Activated CD8-positive, alpha-beta T cell treated with anti-CD3 and anti-CD28 coated beads for 36 hours (primary cell): ENCODE measurements at regions not wholly inside any gene's neighbourhood (a gene's known extent, or its start where the extent isn't known, plus 50 kb on each side); places are given as distances from the start of the nearest gene placed in this dataset.

ENCODE experiments used
- ATAC-seq: fragments of 200-7000 bp; cut with Tn5 transposase; one replicate; pipeline ENCODE4 v1.10.0; 2021; ENCODE audit warnings: mild to moderate bottlenecking, moderate library complexity
- CTCF ChIA-PET: fragments of 350-600 bp; sonication (Branson Sonifier 250); formaldehyde crosslinking; loops from one replicate; lab custom pipeline; 2021; ENCODE audit warnings: antibody characterized with exemption; lab: Charles Lee
- POLR2A ChIA-PET: fragments of 350-600 bp; sonication (Branson Sonifier 250); formaldehyde crosslinking; loops from one replicate; lab custom pipeline; 2021; ENCODE audit warnings: antibody characterized with exemption; lab: Charles Lee
- DNase-seq: peaks from one replicate; pipeline ENCODE4 v3.0.0-alpha.2; 2020
- H3K27ac Mint-ChIP-seq: one replicate; pipeline ENCODE4 v1.8.0; 2021; ENCODE audit warnings: mild to moderate bottlenecking, mixed read lengths
- H3K27me3 Mint-ChIP-seq: one replicate; pipeline ENCODE4 v1.8.0; 2021; ENCODE audit warnings: mixed read lengths
- H3K36me3 Mint-ChIP-seq: one replicate; pipeline ENCODE4 v1.8.0; 2021; ENCODE audit warnings: low read depth, mixed read lengths
- H3K4me1 Mint-ChIP-seq: one replicate; pipeline ENCODE4 v1.8.0; 2021; ENCODE audit warnings: low read depth, mixed read lengths
- H3K4me3 Mint-ChIP-seq: one replicate; pipeline ENCODE4 v1.8.0; 2021; ENCODE audit warnings: mild to moderate bottlenecking, moderate library complexity, mixed read lengths
- H3K9me3 Mint-ChIP-seq: one replicate; pipeline ENCODE4 v1.8.0; 2021; ENCODE audit warnings: mixed read lengths
- CTCF ChIP-seq: fragments of 200-600 bp; IDR thresholded peaks from one replicate; pipeline ENCODE4 v1.8.0; 2022; ENCODE audit warnings: antibody characterized with exemption, mild to moderate bottlenecking
- intact Hi-C: fragments of 100-400 bp; cut with micrococcal nuclease; formaldehyde crosslinking; loops from one replicate; pipeline ENCODE4 v1.10.0; 2022

DNA sequence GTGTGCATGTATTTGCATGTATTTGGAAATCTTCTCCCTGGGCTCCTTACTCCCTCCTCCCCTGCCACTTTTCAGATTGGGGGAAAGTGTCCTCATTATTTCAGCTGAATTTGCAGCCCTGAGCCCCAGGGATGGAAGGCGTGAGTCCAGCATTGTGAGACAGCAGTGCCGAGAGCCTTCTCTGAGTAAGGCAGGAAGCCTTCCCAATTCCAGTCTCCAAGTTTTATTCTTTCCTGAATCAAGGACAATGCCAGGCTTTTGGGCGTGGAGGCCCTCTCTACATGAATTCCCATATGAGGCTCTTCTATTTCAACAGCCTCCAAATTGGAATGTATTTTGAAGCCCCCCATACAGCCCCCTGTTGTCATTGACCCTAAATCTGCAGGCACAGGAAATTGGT, 163.5 kb downstream of the ACKR3 start:
- no peaks in the 10 kb centered on the region for H3K4me1 Mint-ChIP-seq
- H3K36me3 Mint-ChIP-seq: no peaks in the 10 kb centered on the region
- ATAC-seq: no peak
- H3K27ac Mint-ChIP-seq: no peak overlapping the region
- CTCF ChIA-PET: no interaction called here
- POLR2A ChIA-PET: no interaction called here
- peaks cover 3% of the 10 kb centered on the region for H3K27me3 Mint-ChIP-seq
- no peak for DNase-seq
- no peak overlapping the region for H3K4me3 Mint-ChIP-seq
- no peaks in the 10 kb centered on the region for H3K9me3 Mint-ChIP-seq
- TF ChIP-seq CTCF: no peak
- intact Hi-C loops: no loop called here

- no peak for TF ChIP-seq CTCF
These were observed 166.2 kb downstream of the ACKR3 start for GRCh38 chr2:236735825-236736238.

DNA sequence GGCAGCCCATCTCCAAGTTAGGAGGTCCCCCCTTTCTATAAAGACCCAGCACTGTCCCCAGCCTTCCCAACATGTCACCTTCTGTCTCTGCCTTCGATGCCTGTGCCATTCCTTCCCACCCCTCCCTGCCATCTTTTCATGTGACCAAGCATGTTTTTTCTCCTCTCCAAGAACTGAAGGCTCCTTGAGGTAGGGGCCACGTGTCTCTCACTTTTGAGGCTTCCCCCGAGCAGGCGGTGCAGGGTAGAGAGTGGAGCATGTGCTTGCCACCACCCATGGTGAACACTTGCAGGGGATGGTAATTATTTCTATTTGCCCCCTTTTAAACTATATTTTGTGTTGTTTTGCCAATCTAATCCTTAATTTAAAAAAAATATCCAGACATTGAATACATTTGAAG, 168.4 kb downstream of the ACKR3 start:
- no peak overlapping the region for H3K4me3 Mint-ChIP-seq
- TF ChIP-seq CTCF: no peak
- no peaks in the 10 kb centered on the region for H3K36me3 Mint-ChIP-seq
- no peaks in the 10 kb centered on the region for H3K4me1 Mint-ChIP-seq
- ATAC-seq (no peak), DNase-seq (no peak)
- peaks cover 3% of the 10 kb centered on the region for H3K27me3 Mint-ChIP-seq
- intact Hi-C loops: no loop called here
- ChIA-PET CTCF (no interaction called here), POLR2A (no interaction called here)
- no peak overlapping the region for H3K27ac Mint-ChIP-seq
- no peaks in the 10 kb centered on the region for H3K9me3 Mint-ChIP-seq

More at GRCh38 chr2:236735825-236736238, 166.2 kb downstream of the ACKR3 start:
- Mint-ChIP-seq H3K27ac (no peak overlapping the region), H3K27me3 (peaks cover 3% of the 10 kb centered on the region), H3K4me1 (no peaks in the 10 kb centered on the region), H3K9me3 (no peaks in the 10 kb centered on the region), H3K36me3 (no peaks in the 10 kb centered on the region), H3K4me3 (no peak overlapping the region)
- no peak for ATAC-seq
- CTCF ChIA-PET: no interaction called here
- POLR2A ChIA-PET: no interaction called here
- no peak for DNase-seq
- intact Hi-C loops: no loop called here

DNA sequence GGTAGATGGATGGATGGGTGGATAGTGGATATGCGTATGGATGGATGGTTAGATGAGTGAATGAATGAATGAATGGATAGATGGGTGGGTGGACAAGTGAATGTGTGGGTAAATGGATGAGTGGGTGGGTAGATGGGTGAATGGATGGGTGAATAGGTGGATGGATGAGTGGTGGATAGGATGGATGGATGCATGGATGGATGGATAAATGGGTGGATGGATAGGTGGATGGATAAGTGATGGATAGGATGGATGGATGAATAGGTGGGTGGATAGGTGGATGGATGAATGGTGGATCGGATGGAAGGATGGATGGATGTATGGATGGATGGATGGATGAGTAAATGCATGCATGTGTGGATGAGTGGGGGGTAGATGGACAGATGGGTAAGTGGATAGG, 169.3 kb downstream of the ACKR3 start:
- peaks cover 3% of the 10 kb centered on the region for H3K27me3 Mint-ChIP-seq
- ATAC-seq (no peak), DNase-seq (no peak)
- H3K36me3 Mint-ChIP-seq: no peaks in the 10 kb centered on the region
- no peaks in the 10 kb centered on the region for H3K4me1 Mint-ChIP-seq
- intact Hi-C loops: no loop called here
- H3K27ac Mint-ChIP-seq: no peak overlapping the region
- ChIA-PET CTCF (no interaction called here), POLR2A (no interaction called here)
- TF ChIP-seq CTCF: no peak
- H3K4me3 Mint-ChIP-seq: no peak overlapping the region
- no peaks in the 10 kb centered on the region for H3K9me3 Mint-ChIP-seq

DNA sequence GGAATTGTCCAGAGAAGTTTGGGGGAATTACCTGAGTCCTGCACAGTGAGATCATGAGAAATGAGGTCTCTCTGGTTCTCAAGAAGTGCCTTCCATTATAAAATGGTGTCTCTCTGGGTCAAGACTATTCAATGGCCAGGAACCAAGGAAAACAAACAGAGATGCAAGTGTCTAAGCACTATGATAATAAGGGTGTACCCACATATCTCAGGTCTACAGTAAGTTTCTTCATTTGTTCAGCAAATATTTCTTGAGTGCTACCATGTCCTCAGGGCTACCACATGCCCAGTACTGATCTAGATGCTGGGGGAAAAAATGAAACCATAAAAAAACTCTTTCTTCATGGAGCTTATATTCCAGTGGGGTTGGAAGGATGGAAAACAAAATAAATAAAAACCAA, 170.0 kb downstream of the ACKR3 start:
- intact Hi-C loops: no loop called here
- CTCF ChIA-PET: no interaction called here

More for the DNA sequence above, 170.0 kb downstream of the ACKR3 start:
- POLR2A ChIA-PET: no interaction called here
- no peak overlapping the region for H3K27ac Mint-ChIP-seq
- DNase-seq (no peak), ATAC-seq (no peak)
- no peak overlapping the region for H3K4me3 Mint-ChIP-seq
- H3K27me3 Mint-ChIP-seq: peaks cover 3% of the 10 kb centered on the region
- no peak for TF ChIP-seq CTCF
- no peaks in the 10 kb centered on the region for H3K36me3 Mint-ChIP-seq
- H3K4me1 Mint-ChIP-seq: no peaks in the 10 kb centered on the region
- H3K9me3 Mint-ChIP-seq: no peaks in the 10 kb centered on the region
